H9 (cell line): ENCODE measurements at regions not wholly inside any gene's neighbourhood (a gene's known extent, or its start where the extent isn't known, plus 50 kb on each side); places are given as distances from the start of the nearest gene placed in this dataset.

ENCODE experiments used
- DNase-seq: peaks from one replicate; pipeline ENCODE4 v3.0.0-alpha.2; 2017
- H2AFZ ChIP-seq: one replicate; pipeline ENCODE4 v1.6.1; 2013; ENCODE audit warnings: mild to moderate bottlenecking, low read length, control low read depth, moderate library complexity
- H2AK5ac ChIP-seq: 2 replicates; pipeline ENCODE4 v1.6.1; 2013; ENCODE audit warnings: low read length, control low read depth, mixed read lengths; ENCODE audit not compliant: insufficient read length
- H2BK120ac ChIP-seq: one replicate; pipeline ENCODE4 v1.6.1; 2013; ENCODE audit warnings: low read depth, mild to moderate bottlenecking, low read length, control low read depth, inconsistent platforms; ENCODE audit not compliant: poor library complexity, severe bottlenecking
- H2BK12ac ChIP-seq: 2 replicates; pipeline ENCODE4 v1.6.1; 2013; ENCODE audit warnings: low read length, control low read depth, mixed read lengths, low read depth; ENCODE audit not compliant: insufficient read length
- H2BK15ac ChIP-seq: 2 replicates; pipeline ENCODE4 v1.6.1; 2013; ENCODE audit warnings: low read depth, low read length, control low read depth
- H2BK20ac ChIP-seq: one replicate; pipeline ENCODE4 v1.6.1; 2013; ENCODE audit warnings: low read depth, mild to moderate bottlenecking, low read length, control low read depth, inconsistent platforms; ENCODE audit not compliant: poor library complexity, severe bottlenecking
- H2BK5ac ChIP-seq: 2 replicates; pipeline ENCODE4 v1.6.1; 2013; ENCODE audit warnings: low read length, control low read depth, mixed read lengths; ENCODE audit not compliant: insufficient read length
- H3K14ac ChIP-seq: 2 replicates; pipeline ENCODE4 v1.6.1; 2013; ENCODE audit warnings: low read length, control low read depth; ENCODE audit not compliant: insufficient read depth
- H3K18ac ChIP-seq: 2 replicates; pipeline ENCODE4 v1.6.1; 2013; ENCODE audit warnings: low read depth, mild to moderate bottlenecking, mixed read lengths, low read length, control low read depth; ENCODE audit not compliant: insufficient read length
- H3K23ac ChIP-seq: 2 replicates; pipeline ENCODE4 v1.6.1; 2013; ENCODE audit warnings: low read length, control low read depth, mixed read lengths, low read depth; ENCODE audit not compliant: insufficient read length
- H3K23me2 ChIP-seq: 2 replicates; pipeline ENCODE4 v1.6.1; 2013; ENCODE audit warnings: low read depth, mild to moderate bottlenecking, mixed read lengths, low read length, control low read depth; ENCODE audit not compliant: insufficient read length, poor library complexity, severe bottlenecking
- H3K27ac ChIP-seq: 2 replicates; pipeline ENCODE4 v1.5.1; 2013; ENCODE audit warnings: low read length, control low read depth, mixed read lengths, low read depth; ENCODE audit not compliant: insufficient read length
- H3K27me3 ChIP-seq: 2 replicates; pipeline ENCODE4 v1.6.1; 2013; ENCODE audit warnings: low read length, control low read depth, inconsistent platforms; ENCODE audit not compliant: insufficient read depth
- H3K4ac ChIP-seq: 2 replicates; pipeline ENCODE4 v1.6.1; 2013; ENCODE audit warnings: low read depth, mild to moderate bottlenecking, control low read depth, inconsistent platforms, low read length, moderate library complexity
- H3K4me1 ChIP-seq: 2 replicates; pipeline ENCODE4 v1.6.1; 2013; ENCODE audit warnings: low read length, control low read depth, inconsistent platforms; ENCODE audit not compliant: insufficient read depth
- H3K4me2 ChIP-seq: 2 replicates; pipeline ENCODE4 v1.6.1; 2013; ENCODE audit warnings: low read length, control low read depth, mixed read lengths; ENCODE audit not compliant: insufficient read length, insufficient read depth
- H3K56ac ChIP-seq: 2 replicates; pipeline ENCODE4 v1.6.1; 2013; ENCODE audit warnings: low read depth, mild to moderate bottlenecking, mixed read lengths, low read length, control low read depth; ENCODE audit not compliant: insufficient read length
- H3K79me1 ChIP-seq: 2 replicates; pipeline ENCODE4 v1.6.1; 2013; ENCODE audit warnings: low read depth, mild to moderate bottlenecking, moderate library complexity, low read length, control low read depth, inconsistent platforms; ENCODE audit not compliant: insufficient read depth, poor library complexity, severe bottlenecking
- H3K79me2 ChIP-seq: 2 replicates; pipeline ENCODE4 v1.6.1; 2013; ENCODE audit warnings: low read length, control low read depth, inconsistent platforms; ENCODE audit not compliant: insufficient read depth
- H3K9ac ChIP-seq: 2 replicates; pipeline ENCODE4 v1.6.1; 2013; ENCODE audit warnings: low read length, control low read depth, mixed read lengths; ENCODE audit not compliant: insufficient read length; ENCODE audit errors: extremely low read depth
- H3K9me3 ChIP-seq: one replicate; pipeline ENCODE4 v1.6.1; 2013; ENCODE audit warnings: low read depth, low read length, inconsistent platforms; ENCODE audit not compliant: control insufficient read depth
- H3T11ph ChIP-seq: one replicate; pipeline ENCODE4 v1.6.1; 2013; ENCODE audit warnings: mild to moderate bottlenecking, low read length, control low read depth, inconsistent platforms
- H4K20me1 ChIP-seq: one replicate; pipeline ENCODE4 v1.6.1; 2013; ENCODE audit not compliant: control insufficient read depth, insufficient read length, insufficient read depth
- H4K5ac ChIP-seq: 2 replicates; pipeline ENCODE4 v1.6.1; 2013; ENCODE audit warnings: low read depth, mild to moderate bottlenecking, mixed read lengths, low read length, control low read depth; ENCODE audit not compliant: insufficient read length
- H4K8ac ChIP-seq: replicated peaks from 2 replicates; pipeline ENCODE4 v1.6.1; 2013; ENCODE audit warnings: low read length, control low read depth, mixed read lengths, low read depth; ENCODE audit not compliant: insufficient read length
- H4K91ac ChIP-seq: 2 replicates; pipeline ENCODE4 v1.6.1; 2013; ENCODE audit warnings: low read depth, mild to moderate bottlenecking, moderate library complexity, mixed read lengths, low read length, control low read depth; ENCODE audit not compliant: insufficient read length
- H3K27ac Mint-ChIP-seq, 3 experiments: 2 replicates in 2 of 3; 3 replicates in 1 of 3; pipeline ENCODE4 v1.8.0; 2020 to 2021; ENCODE audit warnings: mixed read lengths in 3 of 3, mild to moderate bottlenecking in 1 of 3, moderate library complexity in 1 of 3
- H3K27me3 Mint-ChIP-seq: 2 replicates; pipeline ENCODE4 v1.8.0; 2021; ENCODE audit warnings: low read depth, mild to moderate bottlenecking, moderate library complexity, mixed read lengths
- H3K36me3 Mint-ChIP-seq, 3 experiments: 2 replicates in 2 of 3; 3 replicates in 1 of 3; pipeline ENCODE4 v1.8.0; 2020 to 2021; ENCODE audit warnings: low read depth in 3 of 3, mixed read lengths in 3 of 3; ENCODE audit not compliant: insufficient read depth in 1 of 3
- H3K4me1 Mint-ChIP-seq, 2 experiments: 2 replicates each; pipeline ENCODE4 v1.8.0; 2020; ENCODE audit warnings: mixed read lengths in 2 of 2
- H3K4me3 Mint-ChIP-seq, 2 experiments: 2 replicates in 1 of 2; 3 replicates in 1 of 2; pipeline ENCODE4 v1.8.0; 2020 to 2021; ENCODE audit warnings: mild to moderate bottlenecking in 2 of 2, mixed read lengths in 2 of 2, moderate library complexity in 1 of 2
- H3K9me3 Mint-ChIP-seq, 2 experiments: 2 replicates in 1 of 2; 3 replicates in 1 of 2; pipeline ENCODE4 v1.8.0; 2020; ENCODE audit warnings: mild to moderate bottlenecking in 2 of 2, mixed read lengths in 2 of 2, moderate library complexity in 1 of 2
- WGBS: extraction: QIAGEN DNeasy Blood & Tissue Kit; methylation state at CpG from one replicate; pipeline ENCODE4 v1.1.7; 2013; ENCODE audit warnings: missing lambda C conversion rate, low lambda C conversion rate, mixed read lengths; ENCODE audit not compliant: insufficient read length; ENCODE audit errors: extremely low coverage; 5-methylcytosine and 5-hydroxymethylcytosine counted together
- TF ChIP-seq, protein P1 (sequence below): fragments of 200-600 bp; sonication (generic); conservative IDR thresholded peaks from 3 replicates; pipeline ENCODE4 v1.8.0; 2021; ENCODE audit warnings: antibody characterized with exemption, mild to moderate bottlenecking

DNA sequence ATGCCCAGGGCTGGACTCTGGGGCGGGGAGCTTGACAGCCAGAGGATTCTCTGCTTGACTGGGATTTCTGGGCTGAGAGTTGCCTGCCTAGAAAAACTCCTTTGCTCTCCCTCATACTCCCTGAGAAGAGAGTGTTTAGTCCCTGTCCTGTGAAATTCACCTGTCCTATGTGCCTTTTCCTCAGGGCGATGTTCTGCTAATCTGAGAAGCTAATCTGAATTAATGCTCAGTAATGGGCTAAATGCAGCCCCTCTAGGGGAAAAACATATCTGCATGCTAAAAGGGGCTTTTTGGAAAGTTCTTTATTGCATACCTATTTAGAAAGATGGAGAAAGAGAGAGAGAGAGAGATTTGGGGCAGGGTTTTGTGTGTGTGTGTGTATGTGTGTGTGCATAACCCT, 454.4 kb downstream of the GATA3 start:
- H3T11ph ChIP-seq = no peak overlapping the region
- H3K9ac ChIP-seq = no peak overlapping the region
- H3K18ac ChIP-seq = no peak overlapping the region
- H2BK5ac ChIP-seq = no peak overlapping the region
- no CpG with 5 or more reads among the region's 2 CpGs for WGBS
- H2AK5ac ChIP-seq = no peak overlapping the region
- no peak overlapping the region for H4K8ac ChIP-seq
- H3K14ac ChIP-seq = no peak overlapping the region
- no peak overlapping the region for H4K91ac ChIP-seq
- no peaks in the 10 kb centered on the region for H3K27me3 ChIP-seq
- no peak overlapping the region for H3K4me2 ChIP-seq
- H3K27ac Mint-ChIP-seq = no peak overlapping the region
- peaks cover 3% of the 10 kb centered on the region for H3K23me2 ChIP-seq
- no peak overlapping the region for H4K5ac ChIP-seq
- no peak overlapping the region for H3K56ac ChIP-seq
- no peaks in the 10 kb centered on the region for H3K79me2 ChIP-seq
- no peak overlapping the region for H3K27ac ChIP-seq
- H3K36me3 Mint-ChIP-seq = no peaks in the 10 kb centered on the region
- no peak overlapping the region for H2BK15ac ChIP-seq
- H3K27me3 Mint-ChIP-seq = no peaks in the 10 kb centered on the region
- no peaks in the 10 kb centered on the region for H3K9me3 ChIP-seq
- H2BK120ac ChIP-seq = no peak overlapping the region
- DNase-seq = no peak
- H3K4me3 Mint-ChIP-seq = no peak overlapping the region
- H3K9me3 Mint-ChIP-seq = no peaks in the 10 kb centered on the region
- H3K79me1 ChIP-seq = no peaks in the 10 kb centered on the region
- peaks cover 2% of the 10 kb centered on the region; the same call in 1 of the 2 replicates for H3K4me1 ChIP-seq
- H3K23ac ChIP-seq = no peak overlapping the region
- no peak overlapping the region for H2AFZ ChIP-seq
- no peak overlapping the region for H2BK12ac ChIP-seq
- H2BK20ac ChIP-seq = no peak overlapping the region
- H3K4me1 Mint-ChIP-seq = peaks cover 25 to 36% of the 10 kb centered on the region in 2 experiments
- TF ChIP-seq, protein P1, sequence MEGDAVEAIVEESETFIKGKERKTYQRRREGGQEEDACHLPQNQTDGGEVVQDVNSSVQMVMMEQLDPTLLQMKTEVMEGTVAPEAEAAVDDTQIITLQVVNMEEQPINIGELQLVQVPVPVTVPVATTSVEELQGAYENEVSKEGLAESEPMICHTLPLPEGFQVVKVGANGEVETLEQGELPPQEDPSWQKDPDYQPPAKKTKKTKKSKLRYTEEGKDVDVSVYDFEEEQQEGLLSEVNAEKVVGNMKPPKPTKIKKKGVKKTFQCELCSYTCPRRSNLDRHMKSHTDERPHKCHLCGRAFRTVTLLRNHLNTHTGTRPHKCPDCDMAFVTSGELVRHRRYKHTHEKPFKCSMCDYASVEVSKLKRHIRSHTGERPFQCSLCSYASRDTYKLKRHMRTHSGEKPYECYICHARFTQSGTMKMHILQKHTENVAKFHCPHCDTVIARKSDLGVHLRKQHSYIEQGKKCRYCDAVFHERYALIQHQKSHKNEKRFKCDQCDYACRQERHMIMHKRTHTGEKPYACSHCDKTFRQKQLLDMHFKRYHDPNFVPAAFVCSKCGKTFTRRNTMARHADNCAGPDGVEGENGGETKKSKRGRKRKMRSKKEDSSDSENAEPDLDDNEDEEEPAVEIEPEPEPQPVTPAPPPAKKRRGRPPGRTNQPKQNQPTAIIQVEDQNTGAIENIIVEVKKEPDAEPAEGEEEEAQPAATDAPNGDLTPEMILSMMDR = no peak
- H3K4ac ChIP-seq = no peak overlapping the region
- no peaks in the 10 kb centered on the region for H4K20me1 ChIP-seq
